Fibroblast of villous mesenchyme (primary cell): ENCODE measurements at regions not wholly inside any gene's neighbourhood (a gene's known extent, or its start where the extent isn't known, plus 50 kb on each side); places are given as distances from the start of the nearest gene placed in this dataset.

Experiments used
- DNase-seq: peaks from one replicate; pipeline ENCODE4 v3.0.0-alpha.2; 2010; ENCODE audit warnings: low read depth
- H3K4me3 ChIP-seq: 2 replicates; pipeline ENCODE4 v1.5.1; 2011; ENCODE audit warnings: low read depth, mild to moderate bottlenecking, low read length
- CTCF ChIP-seq: IDR thresholded peaks from 2 replicates; pipeline ENCODE4 v1.5.1; 2012; ENCODE audit warnings: low read depth, mild to moderate bottlenecking, low read length; ENCODE audit not compliant: insufficient read depth

- TF ChIP-seq CTCF = no peak
- H3K4me3 ChIP-seq = no peak overlapping the region
- peak; percentile 30 for DNase-seq
Measured at GRCh38 chr21:15207231-15207630, 142.4 kb upstream of the NRIP1 start.

DNA sequence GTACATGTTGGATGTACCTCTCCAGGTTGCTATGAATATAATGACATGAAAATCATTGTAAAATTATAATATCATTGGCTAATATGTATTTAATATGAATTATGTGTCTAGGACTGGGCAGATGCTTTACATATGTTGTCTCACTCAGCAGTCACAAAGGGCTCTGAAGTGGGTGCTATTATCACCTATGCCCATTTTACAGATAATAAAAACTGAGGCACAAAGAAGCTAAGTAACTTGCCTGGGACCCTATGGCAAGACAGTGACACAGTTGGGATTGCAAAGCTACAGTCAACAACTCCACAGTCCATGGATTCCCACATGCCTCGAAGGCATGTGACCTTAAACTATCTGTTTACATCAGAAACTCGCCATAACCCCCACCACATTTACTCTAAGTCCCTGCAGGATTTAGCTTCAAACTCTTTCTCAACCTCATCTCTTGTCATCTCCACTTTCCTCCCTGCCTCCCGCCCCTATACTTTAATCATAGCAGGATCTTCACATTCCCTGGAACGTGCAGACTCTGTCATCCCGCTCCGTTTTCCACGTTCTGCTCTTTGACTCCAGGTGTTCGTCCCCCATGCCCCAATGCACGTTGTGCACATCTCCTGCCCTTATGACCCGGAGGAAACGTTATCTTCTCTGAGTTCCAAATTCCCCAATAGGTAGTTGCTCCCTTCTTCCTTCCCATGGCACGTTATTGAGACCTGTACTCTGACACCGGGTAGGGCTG, 143.0 kb upstream of the NRIP1 start:
- no peak overlapping the region for H3K4me3 ChIP-seq
- TF ChIP-seq CTCF = no peak
- DNase-seq = no peak

DNA sequence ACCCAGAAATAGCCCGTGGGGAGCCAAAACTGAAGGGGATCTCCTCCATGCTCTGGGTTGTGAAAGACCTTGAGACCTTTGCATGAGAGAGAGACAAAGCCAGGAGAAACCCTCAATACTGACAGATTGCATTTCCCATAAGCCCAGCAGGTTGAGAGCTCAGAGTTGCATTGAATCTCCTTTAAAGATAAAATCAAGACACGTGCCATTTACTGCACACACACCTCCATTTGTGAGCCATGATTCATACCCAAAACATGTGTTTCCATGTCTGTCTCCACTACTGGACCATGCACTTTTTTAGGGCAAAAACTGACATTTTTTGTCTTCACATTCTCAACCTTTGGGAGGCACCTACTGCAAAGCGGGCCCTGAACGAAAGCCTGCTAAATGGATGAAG, 144.0 kb upstream of the NRIP1 start:
- no peak for DNase-seq
- H3K4me3 ChIP-seq = no peak overlapping the region
- TF ChIP-seq CTCF = no peak

- no peak for DNase-seq
- H3K4me3 ChIP-seq = no peak overlapping the region
- no peak for TF ChIP-seq CTCF
Measured at GRCh38 chr21:15209224-15209623, 144.4 kb upstream of the NRIP1 start.

GRCh38 chr21:15210235-15210678, 145.5 kb upstream of the NRIP1 start:
- no peak for TF ChIP-seq CTCF
- no peak overlapping the region for H3K4me3 ChIP-seq
- peak; percentile 39 for DNase-seq

DNA sequence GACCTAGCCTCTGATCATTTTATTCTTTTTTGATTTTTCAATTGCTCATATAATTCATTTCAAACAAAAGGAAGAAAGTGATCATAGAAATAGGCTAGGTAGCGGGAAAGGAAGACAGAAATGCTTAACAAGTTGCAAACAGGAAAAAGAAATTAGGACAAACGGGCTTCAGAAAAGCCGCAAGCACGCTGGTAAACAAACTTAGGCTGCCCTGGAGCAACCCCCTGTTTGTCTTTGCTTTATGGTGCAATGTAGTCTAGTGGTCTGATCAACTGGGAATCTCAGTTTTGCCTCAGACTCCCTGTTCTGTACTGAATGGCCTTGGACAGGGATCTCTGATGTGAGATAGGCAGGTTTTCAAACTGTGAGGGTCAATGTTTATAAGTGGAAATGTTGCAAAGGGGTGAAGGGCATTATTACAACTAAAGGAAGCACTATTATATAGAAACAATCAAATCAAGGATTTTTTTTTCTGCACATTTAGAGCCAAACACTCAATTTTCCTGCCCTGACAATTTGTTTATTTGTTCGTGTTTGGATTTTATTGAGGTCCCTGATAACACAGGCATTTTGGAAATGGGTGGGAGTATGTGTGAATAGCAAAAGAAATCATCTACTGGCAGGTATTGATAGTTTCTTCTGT, 146.8 kb upstream of the NRIP1 start:
- DNase-seq = no peak

More for the DNA sequence above, 146.8 kb upstream of the NRIP1 start:
- TF ChIP-seq CTCF = no peak
- H3K4me3 ChIP-seq = no peak overlapping the region
